ENCODE measurements at regions not wholly inside any gene's neighbourhood (a gene's known extent, or its start where the extent isn't known, plus 50 kb on each side); places are given as distances from the start of the nearest gene placed in this dataset.

- no peaks in the 10 kb centered on the region for H3K36me3 Mint-ChIP-seq
- intact Hi-C loops (cut with micrococcal nuclease) = no loop called here
- H3K4me3 Mint-ChIP-seq = no peak overlapping the region
- no peak overlapping the region for H2AFZ ChIP-seq (ENCODE audit: insufficient read depth, low read depth, low read length, poor library complexity, severe bottlenecking)
- H3K9ac ChIP-seq (ENCODE audit: insufficient read depth, low read length, poor library complexity, severe bottlenecking) = no peak overlapping the region
- DNase-seq = no peak
- no peak overlapping the region for H3K27ac Mint-ChIP-seq
- H3K9me3 ChIP-seq (replicated peaks in 1 of 2; ENCODE audit: control insufficient read depth in 1 of 2, insufficient read depth in 1 of 2, low read length in 2 of 2) = peaks cover 0 to 1% of the 10 kb centered on the region in 2 donors
- H3K4me3 ChIP-seq (replicated peaks in 1 of 3; ENCODE audit: low read depth in 2 of 3, low read length in 3 of 3) = no peak overlapping the region
- 87% methylated on average over 3 of the region's 3 CpGs for WGBS (ENCODE audit: insufficient coverage)
- peaks cover 1 to 5% (median 4%) of the 10 kb centered on the region in 3 donors for H3K27me3 Mint-ChIP-seq (ENCODE audit: low read depth in 3 of 3)
- no peaks in the 10 kb centered on the region for H3K79me2 ChIP-seq (ENCODE audit: insufficient read depth, low read length)
- no peaks in the 10 kb centered on the region for H3K27me3 ChIP-seq (ENCODE audit: control insufficient read depth in 2 of 2, insufficient read depth in 2 of 2, low read length in 2 of 2)
- H3K4me2 ChIP-seq (replicated peaks; ENCODE audit: extremely low read depth, low read length, poor library complexity, severe bottlenecking) = no peak overlapping the region
- H3K4me1 ChIP-seq (ENCODE audit: control insufficient read depth in 1 of 2, insufficient read depth in 2 of 2, low read length in 2 of 2) = no peaks in the 10 kb centered on the region
- no peaks in the 10 kb centered on the region for H4K20me1 ChIP-seq (ENCODE audit: insufficient read depth, low read length)
- no peaks in the 10 kb centered on the region for H3K4me1 Mint-ChIP-seq
- no peaks in the 10 kb centered on the region for H3K36me3 ChIP-seq (replicated peaks in 1 of 2; ENCODE audit: control insufficient read depth in 1 of 2, insufficient read depth in 2 of 2, low read length in 2 of 2)
- TF ChIP-seq, protein P1, sequence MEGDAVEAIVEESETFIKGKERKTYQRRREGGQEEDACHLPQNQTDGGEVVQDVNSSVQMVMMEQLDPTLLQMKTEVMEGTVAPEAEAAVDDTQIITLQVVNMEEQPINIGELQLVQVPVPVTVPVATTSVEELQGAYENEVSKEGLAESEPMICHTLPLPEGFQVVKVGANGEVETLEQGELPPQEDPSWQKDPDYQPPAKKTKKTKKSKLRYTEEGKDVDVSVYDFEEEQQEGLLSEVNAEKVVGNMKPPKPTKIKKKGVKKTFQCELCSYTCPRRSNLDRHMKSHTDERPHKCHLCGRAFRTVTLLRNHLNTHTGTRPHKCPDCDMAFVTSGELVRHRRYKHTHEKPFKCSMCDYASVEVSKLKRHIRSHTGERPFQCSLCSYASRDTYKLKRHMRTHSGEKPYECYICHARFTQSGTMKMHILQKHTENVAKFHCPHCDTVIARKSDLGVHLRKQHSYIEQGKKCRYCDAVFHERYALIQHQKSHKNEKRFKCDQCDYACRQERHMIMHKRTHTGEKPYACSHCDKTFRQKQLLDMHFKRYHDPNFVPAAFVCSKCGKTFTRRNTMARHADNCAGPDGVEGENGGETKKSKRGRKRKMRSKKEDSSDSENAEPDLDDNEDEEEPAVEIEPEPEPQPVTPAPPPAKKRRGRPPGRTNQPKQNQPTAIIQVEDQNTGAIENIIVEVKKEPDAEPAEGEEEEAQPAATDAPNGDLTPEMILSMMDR (IDR thresholded peaks at IDR 0.05) = no peak
- no peak overlapping the region for H3K27ac ChIP-seq (ENCODE audit: low read depth in 1 of 2, low read length in 2 of 2)
- peaks cover 0 to 9% (median 5%) of the 10 kb centered on the region in 7 donors for H3K9me3 Mint-ChIP-seq
Observed at GRCh38 chr10:44673245-44673983, 237.7 kb upstream of the TMEM72 start.

- Histone ChIP-seq H4K20me1 (ENCODE audit: insufficient read depth, low read length) (no peaks in the 10 kb centered on the region), H3K4me2 (replicated peaks; ENCODE audit: extremely low read depth, low read length, poor library complexity, severe bottlenecking) (no peak overlapping the region), H3K9me3 (replicated peaks in 1 of 2; ENCODE audit: control insufficient read depth in 1 of 2, insufficient read depth in 1 of 2, low read length in 2 of 2) (no peaks in the 10 kb centered on the region), H3K36me3 (replicated peaks in 1 of 2; ENCODE audit: control insufficient read depth in 1 of 2, insufficient read depth in 2 of 2, low read length in 2 of 2) (no peaks in the 10 kb centered on the region), H3K9ac (ENCODE audit: insufficient read depth, low read length, poor library complexity, severe bottlenecking) (no peak overlapping the region), H2AFZ (ENCODE audit: insufficient read depth, low read depth, low read length, poor library complexity, severe bottlenecking) (no peak overlapping the region), H3K4me1 (ENCODE audit: control insufficient read depth in 1 of 2, insufficient read depth in 2 of 2, low read length in 2 of 2) (no peaks in the 10 kb centered on the region), H3K27me3 (ENCODE audit: control insufficient read depth in 2 of 2, insufficient read depth in 2 of 2, low read length in 2 of 2) (no peaks in the 10 kb centered on the region), H3K79me2 (ENCODE audit: insufficient read depth, low read length) (no peaks in the 10 kb centered on the region), H3K4me3 (replicated peaks in 1 of 3; ENCODE audit: low read depth in 2 of 3, low read length in 3 of 3) (no peak overlapping the region), H3K27ac (ENCODE audit: low read depth in 1 of 2, low read length in 2 of 2) (no peak overlapping the region)
- H3K4me3 Mint-ChIP-seq = no peak overlapping the region
- H3K9me3 Mint-ChIP-seq = peaks cover 0 to 8% (median 6%) of the 10 kb centered on the region in 7 donors
- no peaks in the 10 kb centered on the region for H3K4me1 Mint-ChIP-seq
- peaks cover 1 to 3% (median 2%) of the 10 kb centered on the region in 3 donors for H3K27me3 Mint-ChIP-seq (ENCODE audit: low read depth in 3 of 3)
- H3K27ac Mint-ChIP-seq = no peak overlapping the region
- WGBS (ENCODE audit: insufficient coverage) = 100% methylated on average over 2 of the region's 6 CpGs
- TF ChIP-seq, protein P1 (IDR thresholded peaks at IDR 0.05) = no peak
- no peaks in the 10 kb centered on the region for H3K36me3 Mint-ChIP-seq
- no peak for DNase-seq
- intact Hi-C loops (cut with micrococcal nuclease) = no loop called here
Observed at GRCh38 chr10:44674536-44675386, 236.4 kb upstream of the TMEM72 start.

Data from CD14-positive monocyte (primary cell).